ENCODE measurements at regions not wholly inside any gene's neighbourhood (a gene's known extent, or its start where the extent isn't known, plus 50 kb on each side); places are given as distances from the start of the nearest gene placed in this dataset.
"Not testable (repeated sequence)": the region's sequence is repeated elsewhere in the genome, so short reads cannot be mapped to it uniquely, and the experiment has no call there.

DNA sequence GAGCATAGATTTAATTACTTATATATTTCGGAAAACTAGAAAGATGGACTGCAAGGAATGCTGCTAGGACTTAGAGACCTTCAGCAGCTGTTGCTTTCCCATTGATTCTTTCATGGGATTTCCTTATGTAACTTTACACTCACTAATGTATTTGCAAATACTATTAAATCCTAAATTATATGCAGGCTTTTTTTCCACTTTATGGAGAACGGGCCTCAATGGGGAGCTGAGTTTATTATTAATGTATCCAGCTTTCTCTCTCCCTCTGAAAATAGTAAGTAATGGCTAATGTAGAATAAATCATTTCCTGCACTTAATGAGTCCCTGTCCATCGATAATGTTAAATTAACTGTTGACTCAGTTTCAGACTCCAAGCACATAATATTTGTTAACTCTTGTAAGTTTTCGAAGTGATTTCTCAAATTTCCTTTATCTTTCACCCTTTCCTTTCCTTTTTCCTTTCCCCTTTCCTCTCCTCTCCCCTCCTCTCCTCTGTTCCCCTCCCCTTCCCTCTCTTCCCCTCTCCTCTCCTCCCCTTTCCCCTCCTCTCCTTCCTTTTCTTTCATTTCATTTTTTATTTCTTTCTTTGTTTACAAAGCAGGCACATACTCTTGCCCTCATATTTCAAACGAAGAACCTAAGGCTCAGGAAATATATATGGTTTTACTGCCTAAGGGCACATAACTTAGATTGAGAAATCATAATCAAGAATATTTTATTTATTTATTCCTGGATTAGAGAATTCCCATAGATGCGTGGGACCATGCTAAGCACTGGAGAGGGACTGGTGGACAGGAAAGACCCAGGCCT lies 503.6 kb downstream of the MMUT start:
- 75 to 77% methylated on average over 6 of the region's 6 CpGs for WGBS, 2 donors
- no peaks in the 10 kb centered on the region for H3K9me3 ChIP-seq (ENCODE audit: control insufficient read depth, low read length)
- intact Hi-C loops (cut with DNase I): no loop called here

GRCh38 chr6:48957781-48958180 lies 505.3 kb downstream of the MMUT start:
- intact Hi-C loops (cut with DNase I): no loop called here
- Histone ChIP-seq H3K4me1 (ENCODE audit: control insufficient read depth in 1 of 2, insufficient read depth in 2 of 2, low read length in 2 of 2) (no peaks in the 10 kb centered on the region), H3K27me3 (ENCODE audit: control insufficient read depth in 1 of 2, insufficient read depth in 2 of 2, low read length in 1 of 2) (no peaks in the 10 kb centered on the region), H3K4me3 (ENCODE audit: low read length in 2 of 2) (no peak overlapping the region), H3K9me3 (ENCODE audit: control insufficient read depth, low read length) (no peaks in the 10 kb centered on the region), H3K27ac (ENCODE audit: low read depth in 1 of 2, low read length in 2 of 2) (no peak overlapping the region), H3K36me3 (ENCODE audit: control insufficient read depth in 1 of 2, insufficient read depth in 2 of 2, low read length in 1 of 2) (no peaks in the 10 kb centered on the region)
- DNase-seq (no peak), ATAC-seq (ENCODE audit: low FRiP score) (no peak)
- WGBS, 2 donors: 48 to 57% methylated on average over 5 of the region's 5 CpGs

More for the DNA sequence above, 503.6 kb downstream of the MMUT start:
- ATAC-seq (ENCODE audit: low FRiP score) (no peak), DNase-seq (no peak)
- H3K36me3 ChIP-seq (ENCODE audit: control insufficient read depth in 1 of 2, insufficient read depth in 2 of 2, low read length in 1 of 2): no peaks in the 10 kb centered on the region
- no peaks in the 10 kb centered on the region for H3K4me1 ChIP-seq (ENCODE audit: control insufficient read depth in 1 of 2, insufficient read depth in 2 of 2, low read length in 2 of 2)
- H3K27me3 ChIP-seq (ENCODE audit: control insufficient read depth in 1 of 2, insufficient read depth in 2 of 2, low read length in 1 of 2): no peaks in the 10 kb centered on the region
- no peak overlapping the region for H3K4me3 ChIP-seq (ENCODE audit: low read length in 2 of 2)
- H3K27ac ChIP-seq (ENCODE audit: low read depth in 1 of 2, low read length in 2 of 2): no peak overlapping the region

DNA sequence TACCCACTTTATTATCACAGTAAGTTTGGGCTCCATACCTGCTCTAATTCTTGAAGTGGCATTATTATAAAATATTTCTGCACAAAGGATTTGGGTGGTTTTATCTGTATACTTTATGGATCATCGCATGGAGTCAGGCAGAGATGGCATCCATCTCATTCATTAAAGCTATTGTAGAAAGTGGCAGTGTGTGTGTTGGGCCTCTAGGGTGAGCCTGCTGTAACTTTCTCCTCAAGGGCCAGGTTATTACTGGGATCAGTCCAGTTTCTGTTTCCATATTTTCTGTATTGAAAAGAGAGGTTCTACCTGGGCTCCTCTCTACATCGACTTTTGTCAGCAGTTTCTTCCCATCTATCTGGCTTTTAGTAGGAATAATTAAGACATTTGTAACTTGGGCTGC lies 511.1 kb downstream of the MMUT start:
- ATAC-seq (ENCODE audit: low FRiP score): no peak
- intact Hi-C loops (cut with DNase I): no loop called here
- H3K4me1 ChIP-seq (ENCODE audit: control insufficient read depth in 1 of 2, insufficient read depth in 2 of 2, low read length in 2 of 2): no peaks in the 10 kb centered on the region
- H3K4me3 ChIP-seq (ENCODE audit: low read length in 2 of 2): no peak overlapping the region
- H3K27me3 ChIP-seq (ENCODE audit: control insufficient read depth in 1 of 2, insufficient read depth in 2 of 2, low read length in 1 of 2): no peaks in the 10 kb centered on the region
- 80 to 94% methylated on average over 2 of the region's 2 CpGs for WGBS, 2 donors
- H3K9me3 ChIP-seq (ENCODE audit: control insufficient read depth, low read length): peaks cover 1% of the 10 kb centered on the region
- H3K36me3 ChIP-seq (ENCODE audit: control insufficient read depth in 1 of 2, insufficient read depth in 2 of 2, low read length in 1 of 2): no peaks in the 10 kb centered on the region
- H3K27ac ChIP-seq (ENCODE audit: low read depth in 1 of 2, low read length in 2 of 2): no peak overlapping the region
- no peak for DNase-seq

- ATAC-seq (ENCODE audit: low FRiP score); H3K27me3 ChIP-seq (ENCODE audit: control insufficient read depth in 1 of 2, insufficient read depth in 2 of 2, low read length in 1 of 2); intact Hi-C loops (cut with DNase I); H3K4me3 ChIP-seq (ENCODE audit: low read length in 2 of 2); H3K27ac ChIP-seq (ENCODE audit: low read depth in 1 of 2, low read length in 2 of 2); H3K9me3 ChIP-seq (ENCODE audit: control insufficient read depth, low read length); H3K36me3 ChIP-seq (ENCODE audit: control insufficient read depth in 1 of 2, insufficient read depth in 2 of 2, low read length in 1 of 2); H3K4me1 ChIP-seq (ENCODE audit: control insufficient read depth in 1 of 2, insufficient read depth in 2 of 2, low read length in 2 of 2); DNase-seq: not testable (repeated sequence)
- 88 to 90% methylated on average over 4 of the region's 4 CpGs for WGBS, 2 donors
These were observed 518.8 kb downstream of the MMUT start for GRCh38 chr6:48944276-48944675.

DNA sequence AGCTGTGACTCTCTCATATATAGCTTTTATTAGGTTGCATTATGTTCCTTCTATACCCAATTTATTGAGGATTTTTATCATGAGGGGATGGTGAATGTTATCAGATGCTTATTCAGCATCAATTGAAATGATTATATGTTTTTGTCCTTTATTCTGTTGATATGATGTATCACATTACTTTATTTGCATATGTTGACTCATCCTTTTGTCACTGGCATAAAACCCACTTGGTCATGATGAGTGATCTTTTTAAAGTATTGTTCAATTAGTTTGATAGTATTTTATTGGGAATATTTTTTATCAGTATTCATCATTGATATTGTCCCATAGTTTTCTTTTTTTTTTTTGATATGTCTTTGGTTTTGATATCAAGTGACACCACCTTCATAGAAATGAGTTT lies 529.9 kb downstream of the MMUT start:
- ATAC-seq (ENCODE audit: low FRiP score) (no peak), DNase-seq (no peak)
- Histone ChIP-seq H3K9me3 (ENCODE audit: control insufficient read depth, low read length) (no peaks in the 10 kb centered on the region), H3K36me3 (ENCODE audit: control insufficient read depth in 1 of 2, insufficient read depth in 2 of 2, low read length in 1 of 2) (no peaks in the 10 kb centered on the region), H3K4me1 (ENCODE audit: control insufficient read depth in 1 of 2, insufficient read depth in 2 of 2, low read length in 2 of 2) (no peaks in the 10 kb centered on the region), H3K27ac (ENCODE audit: low read depth in 1 of 2, low read length in 2 of 2) (no peak overlapping the region), H3K4me3 (ENCODE audit: low read length in 2 of 2) (no peak overlapping the region), H3K27me3 (ENCODE audit: control insufficient read depth in 1 of 2, insufficient read depth in 2 of 2, low read length in 1 of 2) (no peaks in the 10 kb centered on the region)
- intact Hi-C loops (cut with DNase I): no loop called here

GRCh38 chr6:48928937-48929336 lies 534.1 kb downstream of the MMUT start:
- ATAC-seq (ENCODE audit: low FRiP score): no peak
- 61 to 63% methylated on average over 2 of the region's 2 CpGs for WGBS, 2 donors
- Histone ChIP-seq H3K4me3 (ENCODE audit: low read length in 2 of 2) (no peak overlapping the region), H3K9me3 (ENCODE audit: control insufficient read depth, low read length) (no peaks in the 10 kb centered on the region), H3K27ac (ENCODE audit: low read depth in 1 of 2, low read length in 2 of 2) (no peak overlapping the region), H3K27me3 (ENCODE audit: control insufficient read depth in 1 of 2, insufficient read depth in 2 of 2, low read length in 1 of 2) (no peaks in the 10 kb centered on the region), H3K36me3 (ENCODE audit: control insufficient read depth in 1 of 2, insufficient read depth in 2 of 2, low read length in 1 of 2) (no peaks in the 10 kb centered on the region), H3K4me1 (ENCODE audit: control insufficient read depth in 1 of 2, insufficient read depth in 2 of 2, low read length in 2 of 2) (no peaks in the 10 kb centered on the region)
- intact Hi-C loops (cut with DNase I): no loop called here
- no peak for DNase-seq

DNA sequence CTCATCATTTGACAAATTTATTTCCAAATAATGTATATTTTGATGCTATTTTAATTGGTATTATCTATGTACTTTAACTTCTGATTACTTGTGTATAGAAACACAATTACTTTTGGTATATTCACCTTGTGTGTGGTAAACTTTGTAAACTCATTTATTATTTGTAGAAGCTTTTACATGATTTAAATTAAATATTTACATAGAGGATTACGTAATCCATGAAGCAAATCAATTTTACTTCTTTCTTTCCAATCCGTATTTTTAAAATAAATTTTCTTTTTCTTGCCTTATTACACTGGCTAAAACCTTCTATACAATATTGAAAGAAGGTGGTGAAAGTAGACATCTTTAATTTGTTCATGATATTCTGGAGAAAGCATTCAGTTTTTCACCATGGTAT lies 540.2 kb downstream of the MMUT start:
- no peak for ATAC-seq (ENCODE audit: low FRiP score)

DNA sequence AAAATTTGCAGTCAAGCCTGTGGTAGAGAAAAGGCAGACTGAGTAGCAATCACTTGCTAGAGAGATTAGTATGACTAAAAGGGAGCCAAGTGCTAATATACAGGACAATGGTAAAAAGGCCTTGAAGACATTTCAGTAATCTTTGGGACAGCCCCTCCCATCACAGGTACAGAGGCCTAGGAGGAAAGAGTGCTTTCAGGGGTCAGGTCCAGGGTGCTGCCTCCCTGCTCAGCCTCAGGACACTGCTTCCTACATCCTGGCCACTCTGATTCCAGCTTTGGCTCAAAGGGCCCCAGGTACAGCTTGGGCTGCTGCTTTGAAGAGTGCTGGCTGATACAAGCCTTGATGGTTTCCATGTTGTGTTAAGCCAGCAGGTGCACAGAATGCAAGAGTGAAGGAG lies 543.5 kb downstream of the MMUT start:
- intact Hi-C loops (cut with DNase I): no loop called here
- ATAC-seq (ENCODE audit: low FRiP score) (no peak), DNase-seq (peak in 1 of 2 donors; percentile 19)
- no peaks in the 10 kb centered on the region for H3K36me3 ChIP-seq (ENCODE audit: control insufficient read depth in 1 of 2, insufficient read depth in 2 of 2, low read length in 1 of 2)
- no peak overlapping the region for H3K27ac ChIP-seq (ENCODE audit: low read depth in 1 of 2, low read length in 2 of 2)
- H3K27me3 ChIP-seq (ENCODE audit: control insufficient read depth in 1 of 2, insufficient read depth in 2 of 2, low read length in 1 of 2): no peaks in the 10 kb centered on the region
- no peaks in the 10 kb centered on the region for H3K4me1 ChIP-seq (ENCODE audit: control insufficient read depth in 1 of 2, insufficient read depth in 2 of 2, low read length in 2 of 2)
- no peak overlapping the region for H3K4me3 ChIP-seq (ENCODE audit: low read length in 2 of 2)
- peaks cover 4% of the 10 kb centered on the region for H3K9me3 ChIP-seq (ENCODE audit: control insufficient read depth, low read length)

More for the DNA sequence above, 540.2 kb downstream of the MMUT start:
- H3K27me3 ChIP-seq (ENCODE audit: control insufficient read depth in 1 of 2, insufficient read depth in 2 of 2, low read length in 1 of 2): no peaks in the 10 kb centered on the region
- H3K27ac ChIP-seq (ENCODE audit: low read depth in 1 of 2, low read length in 2 of 2): no peak overlapping the region
- intact Hi-C loops (cut with DNase I): no loop called here
- H3K9me3 ChIP-seq (ENCODE audit: control insufficient read depth, low read length): peaks cover 3% of the 10 kb centered on the region
- WGBS, 2 donors: 62 to 70% methylated on average over 2 of the region's 2 CpGs
- H3K4me3 ChIP-seq (ENCODE audit: low read length in 2 of 2): no peak overlapping the region
- no peaks in the 10 kb centered on the region for H3K4me1 ChIP-seq (ENCODE audit: control insufficient read depth in 1 of 2, insufficient read depth in 2 of 2, low read length in 2 of 2)
- no peaks in the 10 kb centered on the region for H3K36me3 ChIP-seq (ENCODE audit: control insufficient read depth in 1 of 2, insufficient read depth in 2 of 2, low read length in 1 of 2)
- no peak for DNase-seq

GRCh38 chr6:48917233-48917632 lies 545.8 kb downstream of the MMUT start:
- no peaks in the 10 kb centered on the region for H3K4me1 ChIP-seq (ENCODE audit: control insufficient read depth in 1 of 2, insufficient read depth in 2 of 2, low read length in 2 of 2)
- H3K27me3 ChIP-seq (ENCODE audit: control insufficient read depth in 1 of 2, insufficient read depth in 2 of 2, low read length in 1 of 2): no peaks in the 10 kb centered on the region
- ATAC-seq (ENCODE audit: low FRiP score) (no peak), DNase-seq (no peak)
- intact Hi-C loops (cut with DNase I): no loop called here
- H3K36me3 ChIP-seq (ENCODE audit: control insufficient read depth in 1 of 2, insufficient read depth in 2 of 2, low read length in 1 of 2): no peaks in the 10 kb centered on the region
- 45 to 57% methylated on average over 2 of the region's 2 CpGs for WGBS, 2 donors
- no peak overlapping the region for H3K4me3 ChIP-seq (ENCODE audit: low read length in 2 of 2)
- H3K27ac ChIP-seq (ENCODE audit: low read depth in 1 of 2, low read length in 2 of 2): no peak overlapping the region
- peaks cover 4% of the 10 kb centered on the region for H3K9me3 ChIP-seq (ENCODE audit: control insufficient read depth, low read length)
